ENCODE measurements at regions not wholly inside any gene's neighbourhood (a gene's known extent, or its start where the extent isn't known, plus 50 kb on each side); places are given as distances from the start of the nearest gene placed in this dataset.

- TF ChIP-seq CTCF (IDR thresholded peaks at IDR 0.05) (no peak), NR3C1 (CRISPR knock-in tag; conservative IDR thresholded peaks at IDR 0.05; ENCODE audit: low read depth) (no peak), JUN (CRISPR knock-in tag; IDR thresholded peaks at IDR 0.05) (no peak), FOXP1 (CRISPR knock-in tag; IDR thresholded peaks at IDR 0.05; ENCODE audit: borderline replicate concordance) (no peak), ETV6 (CRISPR knock-in tag; IDR thresholded peaks at IDR 0.05) (no peak), MLX (CRISPR knock-in tag; IDR thresholded peaks at IDR 0.05) (no peak), TEAD4 (CRISPR knock-in tag; IDR thresholded peaks at IDR 0.05) (no peak), ZNF232 (CRISPR knock-in tag; IDR thresholded peaks at IDR 0.05) (no peak), E2F5 (CRISPR knock-in tag; IDR thresholded peaks at IDR 0.05) (no peak), NFYB (CRISPR knock-in tag; conservative IDR thresholded peaks at IDR 0.05; ENCODE audit: low read depth) (no peak), ESRRA (CRISPR knock-in tag; IDR thresholded peaks at IDR 0.05; ENCODE audit: borderline replicate concordance) (no peak)
Measured at GRCh38 chr5:8676695-8677094, 807.7 kb downstream of the MTRR start.
